HT-29 (cell line): ENCODE measurements at regions not wholly inside any gene's neighbourhood (a gene's known extent, or its start where the extent isn't known, plus 50 kb on each side); places are given as distances from the start of the nearest gene placed in this dataset.
A peak's percentile ranks its signal among the peaks of the same experiment; 100 is the strongest.
"Not testable (repeated sequence)": the region's sequence is repeated elsewhere in the genome, so short reads cannot be mapped to it uniquely, and the experiment has no call there.

Experiments used
- DNase-seq: peaks from one replicate; pipeline ENCODE4 v3.0.0-alpha.2; 2015; ENCODE audit warnings: low spot score

GRCh38 chr10:8677642-8678041 lies 623.2 kb downstream of the GATA3 start:
- DNase-seq = no peak

GRCh38 chr10:8684916-8685315 lies 630.4 kb downstream of the GATA3 start:
- not testable (repeated sequence) for DNase-seq

GRCh38 chr10:8688881-8689280 lies 634.4 kb downstream of the GATA3 start:
- no peak for DNase-seq

- no peak for DNase-seq
Measured at GRCh38 chr10:8691498-8692017, 637.1 kb downstream of the GATA3 start.

GRCh38 chr10:8693635-8694034 lies 639.1 kb downstream of the GATA3 start:
- DNase-seq = not testable (repeated sequence)

GRCh38 chr10:8696746-8697145 lies 642.3 kb downstream of the GATA3 start:
- no peak for DNase-seq

- DNase-seq = no peak
Measured at GRCh38 chr10:8700689-8701088, 646.2 kb downstream of the GATA3 start.

GRCh38 chr10:8702181-8702580 lies 647.7 kb downstream of the GATA3 start:
- DNase-seq = peak; percentile 43

GRCh38 chr10:8705415-8705814 lies 650.9 kb downstream of the GATA3 start:
- DNase-seq = no peak

GRCh38 chr10:8712656-8713055 lies 658.2 kb downstream of the GATA3 start:
- DNase-seq = no peak

GRCh38 chr10:8719971-8720370 lies 665.5 kb downstream of the GATA3 start:
- DNase-seq = no peak

GRCh38 chr10:8721650-8722049 lies 667.2 kb downstream of the GATA3 start:
- DNase-seq = no peak

- DNase-seq = no peak
Measured at GRCh38 chr10:8722835-8723234, 668.3 kb downstream of the GATA3 start.

- no peak for DNase-seq
Measured at GRCh38 chr10:8725343-8725742, 670.9 kb downstream of the GATA3 start.

- DNase-seq = no peak
Measured at GRCh38 chr10:8726084-8726778, 671.7 kb downstream of the GATA3 start.

GRCh38 chr10:8726779-8727084 lies 672.2 kb downstream of the GATA3 start:
- no peak for DNase-seq

- no peak for DNase-seq
Measured at GRCh38 chr10:8731121-8732095, 676.9 kb downstream of the GATA3 start.

GRCh38 chr10:8738987-8739386 lies 684.5 kb downstream of the GATA3 start:
- no peak for DNase-seq

GRCh38 chr10:8752146-8752843 lies 697.8 kb downstream of the GATA3 start:
- DNase-seq = no peak

- DNase-seq = peak; percentile 21
Measured at GRCh38 chr10:8758029-8758428, 703.5 kb downstream of the GATA3 start.

GRCh38 chr10:8766899-8767298 lies 712.4 kb downstream of the GATA3 start:
- DNase-seq = no peak

- no peak for DNase-seq
Measured at GRCh38 chr10:8767591-8767990, 713.1 kb downstream of the GATA3 start.
